Fibroblast of lung (primary cell): ENCODE measurements at regions not wholly inside any gene's neighbourhood (a gene's known extent, or its start where the extent isn't known, plus 50 kb on each side); places are given as distances from the start of the nearest gene placed in this dataset.

Experiments used
- CTCF ChIP-seq, 2 donors: IDR thresholded peaks in 1 of 2; conservative IDR thresholded peaks in 1 of 2; 1 replicate in 1 of 2; 2 replicates in 1 of 2; pipeline ENCODE4 v1.5.1; 2011 to 2012; ENCODE audit warnings: low read length in 2 of 2, control low read depth in 1 of 2, inconsistent platforms in 1 of 2, low read depth in 1 of 2, mild to moderate bottlenecking in 1 of 2
- EZH2 ChIP-seq: IDR thresholded peaks from 2 replicates; pipeline ENCODE4 v1.5.1; 2012; ENCODE audit warnings: low read length, control low read depth, mild to moderate bottlenecking; ENCODE audit errors: missing control alignments

- TF ChIP-seq CTCF (conservative IDR thresholded peaks at IDR 0.05 in 1 of 2, IDR thresholded peaks at IDR 0.05 in 1 of 2; ENCODE audit: low read depth in 1 of 2, low read length in 2 of 2) (no peak), EZH2 (no peak)
Observed at GRCh38 chr20:58091810-58092209, 136.6 kb downstream of the ANKRD60 start.
